BLaER1 (cell line): ENCODE measurements at regions not wholly inside any gene's neighbourhood (a gene's known extent, or its start where the extent isn't known, plus 50 kb on each side); places are given as distances from the start of the nearest gene placed in this dataset.

Experiments used
- H3K27ac ChIP-seq: shearing (Covaris generic); formaldehyde crosslinking; 2 replicates; pipeline ENCODE4 v1.8.1; 2022
- H3K27me3 ChIP-seq: shearing (Covaris generic); formaldehyde crosslinking; 2 replicates; pipeline ENCODE4 v1.8.1; 2022
- H3K36me3 ChIP-seq: shearing (Covaris generic); formaldehyde crosslinking; 2 replicates; pipeline ENCODE4 v1.8.1; 2022
- H3K4me1 ChIP-seq: shearing (Covaris generic); formaldehyde crosslinking; 2 replicates; pipeline ENCODE4 v1.8.1; 2022
- H3K4me2 ChIP-seq: shearing (Covaris generic); formaldehyde crosslinking; 2 replicates; pipeline ENCODE4 v1.8.1; 2022
- H3K4me3 ChIP-seq: shearing (Covaris generic); formaldehyde crosslinking; 2 replicates; pipeline ENCODE4 v1.8.1; 2022
- H3K9ac ChIP-seq: shearing (Covaris generic); formaldehyde crosslinking; 2 replicates; pipeline ENCODE4 v1.8.1; 2022
- H3K9me3 ChIP-seq: shearing (Covaris generic); formaldehyde crosslinking; 2 replicates; pipeline ENCODE4 v1.8.1; 2022
- H4K20me1 ChIP-seq: shearing (Covaris generic); formaldehyde crosslinking; 2 replicates; pipeline ENCODE4 v1.8.1; 2022
- Cebpa-rat ChIP-seq: shearing (Covaris generic); IDR thresholded peaks from 2 replicates; pipeline ENCODE4 v1.8.1; 2022

- TF ChIP-seq Cebpa-rat: no peak
- Histone ChIP-seq H3K27me3 (no peaks in the 10 kb centered on the region), H3K9ac (no peak overlapping the region), H3K4me3 (no peak overlapping the region), H3K4me2 (no peak overlapping the region), H4K20me1 (no peaks in the 10 kb centered on the region), H3K4me1 (no peaks in the 10 kb centered on the region), H3K9me3 (no peaks in the 10 kb centered on the region), H3K27ac (no peak overlapping the region), H3K36me3 (no peaks in the 10 kb centered on the region)
These were observed 113.5 kb upstream of the GATB start for GRCh38 chr4:151874328-151874727.

- peaks cover 22% of the 10 kb centered on the region for H3K9me3 ChIP-seq
- H3K27ac ChIP-seq: no peak overlapping the region
- H3K36me3 ChIP-seq: no peaks in the 10 kb centered on the region
- no peaks in the 10 kb centered on the region for H4K20me1 ChIP-seq
- H3K9ac ChIP-seq: no peak overlapping the region
- H3K4me1 ChIP-seq: peaks cover 23% of the 10 kb centered on the region
- no peak for TF ChIP-seq Cebpa-rat
- H3K4me2 ChIP-seq: peak overlapping the region; percentile 60
- H3K27me3 ChIP-seq: no peaks in the 10 kb centered on the region
- no peak overlapping the region for H3K4me3 ChIP-seq
These were observed 105.7 kb upstream of the GATB start for GRCh38 chr4:151866592-151866918.

- Histone ChIP-seq H3K4me3 (no peak overlapping the region), H3K4me2 (peak overlapping the region; percentile 60), H3K27me3 (no peaks in the 10 kb centered on the region), H3K36me3 (no peaks in the 10 kb centered on the region), H3K9me3 (peaks cover 22% of the 10 kb centered on the region), H3K9ac (no peak overlapping the region), H3K27ac (no peak overlapping the region), H3K4me1 (peaks cover 23% of the 10 kb centered on the region), H4K20me1 (no peaks in the 10 kb centered on the region)
- TF ChIP-seq Cebpa-rat: no peak
These were observed 105.2 kb upstream of the GATB start for GRCh38 chr4:151865744-151866591.

DNA sequence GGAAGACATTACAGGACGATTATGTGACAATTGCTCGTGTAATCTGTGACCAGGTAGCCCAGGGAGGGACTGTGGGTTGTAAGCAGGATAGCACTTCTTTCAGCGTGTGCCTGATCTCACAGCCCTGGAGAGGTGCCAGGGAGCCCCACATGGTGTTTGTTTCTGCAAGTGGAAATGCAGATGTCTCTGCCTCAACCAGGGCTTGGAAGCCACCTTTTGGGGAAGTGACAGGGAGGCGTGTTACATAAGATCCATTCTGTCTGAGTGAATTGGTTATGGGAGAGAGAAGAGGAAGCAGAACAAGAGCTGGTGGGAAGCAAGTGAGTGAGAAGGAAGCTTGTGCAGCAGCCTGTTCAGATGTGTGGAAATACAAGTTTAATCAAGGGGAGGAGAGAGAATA is 104.5 kb upstream of the GATB start:
- Histone ChIP-seq H3K27ac (no peak overlapping the region), H3K4me1 (peaks cover 23% of the 10 kb centered on the region), H3K9ac (no peak overlapping the region), H3K9me3 (peaks cover 22% of the 10 kb centered on the region), H4K20me1 (no peaks in the 10 kb centered on the region), H3K4me3 (no peak overlapping the region), H3K27me3 (no peaks in the 10 kb centered on the region), H3K4me2 (peak overlapping the region; percentile 60), H3K36me3 (no peaks in the 10 kb centered on the region)
- TF ChIP-seq Cebpa-rat: no peak

- Histone ChIP-seq H3K4me1 (peaks cover 23% of the 10 kb centered on the region), H3K36me3 (no peaks in the 10 kb centered on the region), H3K27me3 (no peaks in the 10 kb centered on the region), H4K20me1 (no peaks in the 10 kb centered on the region), H3K9me3 (peaks cover 22% of the 10 kb centered on the region), H3K4me3 (no peak overlapping the region), H3K4me2 (no peak overlapping the region), H3K9ac (no peak overlapping the region), H3K27ac (no peak overlapping the region)
- no peak for TF ChIP-seq Cebpa-rat
These were observed 103.3 kb upstream of the GATB start for GRCh38 chr4:151864068-151864467.

DNA sequence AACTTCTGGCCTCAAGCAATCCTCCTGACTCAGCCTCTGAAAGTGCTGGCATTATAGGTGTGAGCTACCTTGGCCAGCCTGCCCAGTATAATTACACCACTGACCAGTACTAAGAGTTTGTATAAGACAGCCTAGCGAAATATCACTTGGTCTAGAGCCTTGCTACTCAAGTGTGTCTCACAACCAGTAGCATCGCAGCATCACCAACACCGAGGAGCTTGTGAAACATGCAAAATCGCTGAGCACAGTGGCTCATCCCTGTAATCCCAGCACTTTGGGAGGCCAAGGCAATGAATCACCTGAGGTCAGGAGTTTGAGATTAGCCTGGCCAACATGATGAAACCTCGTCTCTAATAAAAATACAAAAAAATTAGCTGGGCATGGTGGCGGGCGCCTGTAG is 102.0 kb upstream of the GATB start:
- no peak for TF ChIP-seq Cebpa-rat
- H3K27ac ChIP-seq: no peak overlapping the region
- H3K4me1 ChIP-seq: peaks cover 23% of the 10 kb centered on the region
- no peaks in the 10 kb centered on the region for H4K20me1 ChIP-seq
- no peak overlapping the region for H3K4me2 ChIP-seq
- no peak overlapping the region for H3K4me3 ChIP-seq
- H3K9me3 ChIP-seq: peaks cover 11% of the 10 kb centered on the region
- H3K27me3 ChIP-seq: no peaks in the 10 kb centered on the region
- H3K9ac ChIP-seq: no peak overlapping the region
- H3K36me3 ChIP-seq: no peaks in the 10 kb centered on the region

DNA sequence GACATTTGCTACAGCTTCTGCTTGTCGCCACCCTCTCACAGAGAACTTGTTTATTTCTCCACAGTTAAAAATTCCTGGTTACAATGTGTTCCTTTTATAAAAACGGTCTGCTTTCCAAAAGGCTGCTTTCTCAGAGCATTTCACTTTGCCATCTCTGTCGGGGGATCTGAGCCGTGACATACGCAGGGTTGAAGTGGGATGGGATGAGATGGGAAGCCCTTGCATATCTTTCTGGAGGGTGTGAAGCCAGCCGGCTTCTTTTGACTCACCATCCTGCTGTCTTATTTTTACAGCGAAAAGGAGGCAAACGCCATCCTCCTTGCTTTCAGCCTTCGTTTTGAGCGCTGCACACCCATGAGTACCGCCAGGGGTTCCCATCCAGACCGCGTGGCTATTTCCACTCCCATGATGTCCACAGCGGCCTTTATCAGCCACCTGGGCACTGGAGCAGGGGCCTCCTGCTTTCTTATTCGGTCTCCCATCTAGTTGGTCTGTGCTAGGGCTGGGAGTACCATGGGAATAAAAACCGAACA is 99.8 kb upstream of the GATB start:
- H3K4me2 ChIP-seq: no peak overlapping the region
- no peak overlapping the region for H3K27ac ChIP-seq
- H4K20me1 ChIP-seq: no peaks in the 10 kb centered on the region
- H3K36me3 ChIP-seq: no peaks in the 10 kb centered on the region
- no peak overlapping the region for H3K4me3 ChIP-seq
- TF ChIP-seq Cebpa-rat: no peak
- peaks cover 6% of the 10 kb centered on the region for H3K4me1 ChIP-seq
- no peaks in the 10 kb centered on the region for H3K9me3 ChIP-seq
- no peak overlapping the region for H3K9ac ChIP-seq
- no peaks in the 10 kb centered on the region for H3K27me3 ChIP-seq

- no peaks in the 10 kb centered on the region for H3K27me3 ChIP-seq
- no peak overlapping the region for H3K4me2 ChIP-seq
- no peaks in the 10 kb centered on the region for H4K20me1 ChIP-seq
- no peak overlapping the region for H3K9ac ChIP-seq
- no peaks in the 10 kb centered on the region for H3K9me3 ChIP-seq
- H3K36me3 ChIP-seq: no peaks in the 10 kb centered on the region
- no peak overlapping the region for H3K27ac ChIP-seq
- H3K4me1 ChIP-seq: no peaks in the 10 kb centered on the region
- TF ChIP-seq Cebpa-rat: no peak
- no peak overlapping the region for H3K4me3 ChIP-seq
These were observed 98.8 kb upstream of the GATB start for GRCh38 chr4:151859641-151860040.

DNA sequence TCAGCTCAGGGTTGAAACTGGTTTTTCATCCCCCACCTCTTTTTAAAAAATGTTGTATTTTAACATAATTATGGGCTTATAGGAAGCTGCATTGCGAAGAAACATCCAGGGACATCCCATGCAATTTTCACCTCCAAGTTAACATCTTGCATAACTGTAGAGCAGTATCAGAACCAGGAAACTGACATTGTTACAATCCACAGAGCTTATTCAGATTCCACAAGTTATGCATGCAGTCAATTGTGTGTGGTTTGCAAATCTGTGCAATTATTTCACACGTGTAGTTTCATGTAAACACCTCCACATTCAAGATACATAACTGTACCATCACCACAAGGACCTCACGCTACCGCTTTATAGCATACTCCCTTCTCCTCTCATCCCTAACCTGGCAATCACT is 97.5 kb upstream of the GATB start:
- Histone ChIP-seq H4K20me1 (no peaks in the 10 kb centered on the region), H3K27ac (no peak overlapping the region), H3K9ac (no peak overlapping the region), H3K4me3 (no peak overlapping the region), H3K36me3 (no peaks in the 10 kb centered on the region), H3K4me2 (no peak overlapping the region), H3K4me1 (no peaks in the 10 kb centered on the region), H3K27me3 (no peaks in the 10 kb centered on the region), H3K9me3 (no peaks in the 10 kb centered on the region)
- TF ChIP-seq Cebpa-rat: no peak

DNA sequence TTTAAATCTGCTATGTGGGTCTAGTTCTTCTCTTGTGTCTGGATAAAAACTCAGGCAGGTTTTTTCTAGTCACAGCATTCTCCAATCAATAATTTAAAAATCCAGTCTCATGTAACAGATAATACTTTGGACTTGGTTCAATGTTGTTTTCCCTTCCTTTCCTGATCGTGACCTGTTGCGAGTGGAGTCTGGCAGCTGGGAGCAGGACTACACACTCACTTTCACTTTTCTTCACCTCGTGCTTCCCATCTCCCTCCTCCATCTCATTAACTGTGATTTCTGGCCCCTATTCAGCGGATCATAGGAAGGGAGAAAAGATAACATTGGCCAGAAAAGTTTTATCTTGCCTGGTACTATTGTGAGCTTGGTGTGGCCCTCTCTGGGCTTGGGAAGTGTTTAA is 96.6 kb upstream of the GATB start:
- TF ChIP-seq Cebpa-rat: no peak
- Histone ChIP-seq H3K9ac (no peak overlapping the region), H3K4me3 (no peak overlapping the region), H3K27me3 (no peaks in the 10 kb centered on the region), H4K20me1 (no peaks in the 10 kb centered on the region), H3K27ac (no peak overlapping the region), H3K36me3 (no peaks in the 10 kb centered on the region), H3K4me2 (no peak overlapping the region), H3K9me3 (no peaks in the 10 kb centered on the region), H3K4me1 (no peaks in the 10 kb centered on the region)
